Keratinocyte (primary cell): ENCODE measurements at regions not wholly inside any gene's neighbourhood (a gene's known extent, or its start where the extent isn't known, plus 50 kb on each side); places are given as distances from the start of the nearest gene placed in this dataset.

Experiments
- DNase-seq: peaks from one replicate; pipeline ENCODE4 v3.0.0-alpha.2; 2011; ENCODE audit warnings: low read depth, missing footprints, low spot score
- FAIRE-seq: peaks from 2 replicates; lab custom pipeline; 2011; peaks lifted over from hg19 to GRCh38; lab: Jason Lieb, UNC
- H2AFZ ChIP-seq: 2 replicates; pipeline ENCODE4 v1.6.0; 2012; ENCODE audit warnings: low read length, control low read depth, inconsistent platforms; ENCODE audit not compliant: control insufficient read depth
- H3K27ac ChIP-seq: 2 replicates; pipeline ENCODE4 v1.5.1; 2011; ENCODE audit warnings: low read length; ENCODE audit not compliant: control insufficient read depth, insufficient read depth
- H3K27me3 ChIP-seq: 3 replicates; pipeline ENCODE4 v1.6.0; 2011; ENCODE audit warnings: low read length; ENCODE audit not compliant: control insufficient read depth, insufficient read depth; ENCODE audit errors: extremely low read depth
- H3K36me3 ChIP-seq, 2 experiments: 2 replicates in 1 of 2; 3 replicates in 1 of 2; pipeline ENCODE4 v1.5.1; 2011; ENCODE audit warnings: low read length in 2 of 2, mild to moderate bottlenecking in 1 of 2; ENCODE audit not compliant: control insufficient read depth in 2 of 2, insufficient read depth in 2 of 2; ENCODE audit errors: extremely low read depth in 1 of 2
- H3K4me1 ChIP-seq: 3 replicates; pipeline ENCODE4 v1.5.1; 2011; ENCODE audit warnings: low read length; ENCODE audit not compliant: control insufficient read depth, insufficient read depth; ENCODE audit errors: extremely low read depth
- H3K4me2 ChIP-seq: 3 replicates; pipeline ENCODE4 v1.6.0; 2011; ENCODE audit warnings: low read depth, low read length; ENCODE audit not compliant: control insufficient read depth, insufficient read depth; ENCODE audit errors: extremely low read depth
- H3K4me3 ChIP-seq, 3 experiments: fragments of 200-600 bp in 1 of 3; sonication (generic) in 1 of 3; 2 replicates in 2 of 3; 3 replicates in 1 of 3; pipeline ENCODE4 v1.5.1; 2011 to 2016; ENCODE audit warnings: low read length in 3 of 3, mild to moderate bottlenecking in 3 of 3, control low read depth in 2 of 3, inconsistent platforms in 1 of 3, low read depth in 1 of 3, mixed read lengths in 1 of 3, mixed run types in 1 of 3, moderate library complexity in 1 of 3; ENCODE audit not compliant: control insufficient read depth in 2 of 3, insufficient read depth in 2 of 3; ENCODE audit errors: extremely low read depth in 1 of 3
- H3K79me2 ChIP-seq: 2 replicates; pipeline ENCODE4 v1.6.0; 2012; ENCODE audit warnings: low read length; ENCODE audit not compliant: control insufficient read depth, insufficient read depth
- H3K9ac ChIP-seq: 3 replicates; pipeline ENCODE4 v1.6.0; 2011; ENCODE audit warnings: low read length; ENCODE audit not compliant: control insufficient read depth, insufficient read depth; ENCODE audit errors: extremely low read depth
- H3K9me1 ChIP-seq: 3 replicates; pipeline ENCODE4 v1.6.0; 2011; ENCODE audit warnings: low read length; ENCODE audit not compliant: control insufficient read depth, insufficient read depth; ENCODE audit errors: extremely low read depth
- H3K9me3 ChIP-seq: 2 replicates; pipeline ENCODE4 v1.5.1; 2012; ENCODE audit warnings: low read depth, low read length; ENCODE audit not compliant: control insufficient read depth
- H4K20me1 ChIP-seq: 3 replicates; pipeline ENCODE4 v1.6.0; 2011; ENCODE audit warnings: low read length; ENCODE audit not compliant: control insufficient read depth, insufficient read depth; ENCODE audit errors: extremely low read depth
- EZH2 ChIP-seq: IDR thresholded peaks from one replicate; pipeline ENCODE4 v1.6.1; 2012; ENCODE audit warnings: inconsistent platforms, mild to moderate bottlenecking, low read length, moderate library complexity
- dilution Hi-C: fragments of 300-500 bp; cut with MboI; formaldehyde crosslinking; loops from one replicate; pipeline ENCODE4 v1.7.0; 2020; ENCODE audit warnings: low sequenced_read_pairs; ENCODE audit not compliant: extremely low pct_ligation_motif_present
- TF ChIP-seq, protein P1 (sequence below), 3 experiments: IDR thresholded peaks in 1 of 3; conservative IDR thresholded peaks in 1 of 3; optimal IDR thresholded peaks in 1 of 3; 2 replicates in 2 of 3; 3 replicates in 1 of 3; pipeline versions ENCODE3 to v1.5.1; 2011; ENCODE audit warnings: low read length in 3 of 3, mild to moderate bottlenecking in 3 of 3, moderate library complexity in 2 of 3, control low read depth in 1 of 3, inconsistent platforms in 1 of 3; ENCODE audit not compliant: insufficient read depth in 2 of 3; ENCODE audit errors: extremely low read depth in 1 of 3

DNA sequence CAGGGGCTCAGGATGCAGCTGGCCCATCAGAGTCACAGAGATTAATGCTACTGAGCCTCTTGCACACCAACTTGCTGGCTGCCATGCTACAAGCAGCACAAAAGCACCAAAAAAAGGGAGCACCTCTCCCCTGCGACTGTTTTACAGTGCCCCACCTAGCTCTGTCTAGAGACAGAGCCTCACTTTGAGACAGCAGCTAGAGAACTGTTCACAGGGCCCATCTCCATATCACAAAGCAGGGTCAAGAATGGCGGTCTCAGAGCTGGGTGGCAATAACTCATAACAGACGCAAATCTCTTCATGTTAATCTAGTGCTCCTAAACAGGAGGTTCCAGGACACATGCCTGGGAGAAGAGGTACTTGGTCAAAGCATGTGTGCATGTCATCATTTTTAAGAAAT is 953.0 kb downstream of the DCDC2C start:
- no peaks in the 10 kb centered on the region for H3K36me3 ChIP-seq
- no peak overlapping the region for H2AFZ ChIP-seq
- dilution Hi-C loops, result no loop called here
- no peak for DNase-seq
- H3K9me1 ChIP-seq, result no peaks in the 10 kb centered on the region
- H3K9me3 ChIP-seq, result no peaks in the 10 kb centered on the region
- H3K4me3 ChIP-seq, result no peak overlapping the region
- no peaks in the 10 kb centered on the region for H3K4me1 ChIP-seq
- H3K27ac ChIP-seq, result no peak overlapping the region
- no peak for TF ChIP-seq EZH2
- TF ChIP-seq, protein P1, sequence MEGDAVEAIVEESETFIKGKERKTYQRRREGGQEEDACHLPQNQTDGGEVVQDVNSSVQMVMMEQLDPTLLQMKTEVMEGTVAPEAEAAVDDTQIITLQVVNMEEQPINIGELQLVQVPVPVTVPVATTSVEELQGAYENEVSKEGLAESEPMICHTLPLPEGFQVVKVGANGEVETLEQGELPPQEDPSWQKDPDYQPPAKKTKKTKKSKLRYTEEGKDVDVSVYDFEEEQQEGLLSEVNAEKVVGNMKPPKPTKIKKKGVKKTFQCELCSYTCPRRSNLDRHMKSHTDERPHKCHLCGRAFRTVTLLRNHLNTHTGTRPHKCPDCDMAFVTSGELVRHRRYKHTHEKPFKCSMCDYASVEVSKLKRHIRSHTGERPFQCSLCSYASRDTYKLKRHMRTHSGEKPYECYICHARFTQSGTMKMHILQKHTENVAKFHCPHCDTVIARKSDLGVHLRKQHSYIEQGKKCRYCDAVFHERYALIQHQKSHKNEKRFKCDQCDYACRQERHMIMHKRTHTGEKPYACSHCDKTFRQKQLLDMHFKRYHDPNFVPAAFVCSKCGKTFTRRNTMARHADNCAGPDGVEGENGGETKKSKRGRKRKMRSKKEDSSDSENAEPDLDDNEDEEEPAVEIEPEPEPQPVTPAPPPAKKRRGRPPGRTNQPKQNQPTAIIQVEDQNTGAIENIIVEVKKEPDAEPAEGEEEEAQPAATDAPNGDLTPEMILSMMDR (optimal IDR thresholded peaks at IDR 0.05 in 1 of 3, IDR thresholded peaks at IDR 0.05 in 1 of 3, conservative IDR thresholded peaks at IDR 0.05 in 1 of 3; ENCODE audit: extremely low read depth in 1 of 3, insufficient read depth in 2 of 3, low read length in 3 of 3), result no peak
- no peaks in the 10 kb centered on the region for H3K27me3 ChIP-seq
- no peak for FAIRE-seq
- no peaks in the 10 kb centered on the region for H3K79me2 ChIP-seq
- no peak overlapping the region for H3K9ac ChIP-seq
- H4K20me1 ChIP-seq, result no peaks in the 10 kb centered on the region
- H3K4me2 ChIP-seq, result no peak overlapping the region

- FAIRE-seq (no peak), DNase-seq (no peak)
- dilution Hi-C loops, result no loop called here
- TF ChIP-seq EZH2, result no peak
- TF ChIP-seq, protein P1 (optimal IDR thresholded peaks at IDR 0.05 in 1 of 3, IDR thresholded peaks at IDR 0.05 in 1 of 3, conservative IDR thresholded peaks at IDR 0.05 in 1 of 3; ENCODE audit: extremely low read depth in 1 of 3, insufficient read depth in 2 of 3, low read length in 3 of 3), result no peak
- Histone ChIP-seq H3K4me2 (no peak overlapping the region), H3K9ac (no peak overlapping the region), H3K79me2 (no peaks in the 10 kb centered on the region), H3K4me1 (no peaks in the 10 kb centered on the region), H3K9me3 (no peaks in the 10 kb centered on the region), H3K27ac (no peak overlapping the region), H3K27me3 (no peaks in the 10 kb centered on the region), H2AFZ (no peak overlapping the region), H3K4me3 (no peak overlapping the region), H3K9me1 (no peaks in the 10 kb centered on the region), H3K36me3 (no peaks in the 10 kb centered on the region), H4K20me1 (no peaks in the 10 kb centered on the region)
These were observed 958.9 kb downstream of the DCDC2C start for GRCh38 chr2:4662161-4662779.
